Right lobe of liver (tissue), 6 donors: ENCODE measurements at regions not wholly inside any gene's neighbourhood (a gene's known extent, or its start where the extent isn't known, plus 50 kb on each side); places are given as distances from the start of the nearest gene placed in this dataset.
"Not testable (repeated sequence)": the region's sequence is repeated elsewhere in the genome, so short reads cannot be mapped to it uniquely, and the experiment has no call there.

Experiments used
- ATAC-seq, 4 donors: fragments of 200-7000 bp; cut with Tn5 transposase; one replicate each; pipeline ENCODE4 v1.9.1; 2020; ENCODE audit warnings: mild to moderate bottlenecking in 4 of 4, moderate library complexity in 4 of 4
- DNase-seq, 3 donors: peaks; one replicate each; pipeline ENCODE4 v3.0.0-alpha.2; 2020
- H3K27ac ChIP-seq, 3 donors: fragments of 200-600 bp; one replicate each; pipeline ENCODE4 v1.8.0; 2022
- H3K27me3 ChIP-seq, 2 donors: fragments of 200-600 bp; one replicate each; pipeline ENCODE4 v1.8.0; 2022
- H3K36me3 ChIP-seq, 4 donors: fragments of 200-600 bp; sonication (generic) in 1 of 4; one replicate each; pipeline versions ENCODE4 v1.5.1 to v1.8.0; 2017 to 2022; ENCODE audit warnings: control low read depth in 1 of 4
- H3K4me1 ChIP-seq, 4 donors: fragments of 200-600 bp; sonication (generic) in 1 of 4; one replicate each; pipeline versions ENCODE4 v1.5.1 to v1.8.0; 2017 to 2022; ENCODE audit warnings: control low read depth in 1 of 4
- H3K4me3 ChIP-seq, 3 donors: fragments of 200-600 bp; one replicate each; pipeline ENCODE4 v1.8.0; 2022
- H3K9me3 ChIP-seq, 4 donors: fragments of 200-600 bp; sonication (generic) in 1 of 4; one replicate each; pipeline versions ENCODE4 v1.5.1 to v1.8.0; 2017 to 2022; ENCODE audit warnings: control low read depth in 1 of 4
- CTCF ChIP-seq, 4 donors: fragments of 200-600 bp in 3 of 4; fragments of 450-650 bp in 1 of 4; IDR thresholded peaks; one replicate each; pipeline versions ENCODE4 v1.5.1 to v1.8.0; 2016 to 2022; ENCODE audit warnings: antibody characterized with exemption in 4 of 4, mild to moderate bottlenecking in 2 of 4
- POLR2A ChIP-seq: fragments of 450-650 bp; IDR thresholded peaks from one replicate; pipeline ENCODE4 v1.6.1; 2017; ENCODE audit warnings: antibody characterized with exemption, mild to moderate bottlenecking
- WGBS: methylation state at CpG from one replicate; pipeline ENCODE4 v1.1.6; 2018; ENCODE audit warnings: low coverage, low lambda C conversion rate; ENCODE audit not compliant: insufficient coverage; ENCODE audit errors: missing lambda C conversion rate; 5-methylcytosine and 5-hydroxymethylcytosine counted together
- intact Hi-C, 2 donors: fragments of 100-400 bp; cut with DNase I; formaldehyde crosslinking; loops; one replicate each; pipeline versions ENCODE4 v1.11.2 to v1.14.1; 2022
- donor health status: DM: no; HTN: yes; CAD: no.
- donor health status: DM: no; HTN: no; CAD: no.
- donor health status: DM: no; HTN: no; CAD: no.
- donor health status: DM: no; HTN: yes; CAD: no.
- donor health status: DM: no; HTN: yes; CAD: no.

DNA sequence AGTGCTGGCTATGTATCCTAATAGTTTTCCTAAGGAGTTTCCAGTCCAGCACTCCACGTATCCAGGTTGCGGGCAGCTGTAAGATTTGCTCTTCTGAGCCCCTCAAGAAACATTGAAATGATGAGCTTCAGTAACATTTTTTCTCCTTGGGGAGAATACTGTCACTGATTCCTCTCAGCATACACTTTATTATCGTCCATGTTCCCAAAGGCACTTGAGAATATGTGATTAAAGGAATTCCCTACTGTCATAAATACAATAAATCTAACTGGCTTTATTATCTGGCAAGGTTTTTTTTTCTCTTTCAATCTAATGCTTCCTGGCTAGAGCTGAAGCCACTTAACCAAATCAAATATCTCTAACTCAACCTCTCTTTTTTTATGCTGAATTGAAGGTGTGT is 359.2 kb upstream of the PKN2 start:
- Histone ChIP-seq H3K27ac (no peak overlapping the region), H3K27me3 (no peaks in the 10 kb centered on the region), H3K9me3 (no peaks in the 10 kb centered on the region), H3K36me3 (no peaks in the 10 kb centered on the region), H3K4me1 (no peaks in the 10 kb centered on the region), H3K4me3 (no peak overlapping the region)
- intact Hi-C loops, result no loop called here
- no peak for ATAC-seq
- TF ChIP-seq CTCF (IDR thresholded peaks at IDR 0.05) (no peak), POLR2A (no peak)
- DNase-seq, result no peak
- WGBS, result 76% methylated on average over 3 of the region's 3 CpGs

DNA sequence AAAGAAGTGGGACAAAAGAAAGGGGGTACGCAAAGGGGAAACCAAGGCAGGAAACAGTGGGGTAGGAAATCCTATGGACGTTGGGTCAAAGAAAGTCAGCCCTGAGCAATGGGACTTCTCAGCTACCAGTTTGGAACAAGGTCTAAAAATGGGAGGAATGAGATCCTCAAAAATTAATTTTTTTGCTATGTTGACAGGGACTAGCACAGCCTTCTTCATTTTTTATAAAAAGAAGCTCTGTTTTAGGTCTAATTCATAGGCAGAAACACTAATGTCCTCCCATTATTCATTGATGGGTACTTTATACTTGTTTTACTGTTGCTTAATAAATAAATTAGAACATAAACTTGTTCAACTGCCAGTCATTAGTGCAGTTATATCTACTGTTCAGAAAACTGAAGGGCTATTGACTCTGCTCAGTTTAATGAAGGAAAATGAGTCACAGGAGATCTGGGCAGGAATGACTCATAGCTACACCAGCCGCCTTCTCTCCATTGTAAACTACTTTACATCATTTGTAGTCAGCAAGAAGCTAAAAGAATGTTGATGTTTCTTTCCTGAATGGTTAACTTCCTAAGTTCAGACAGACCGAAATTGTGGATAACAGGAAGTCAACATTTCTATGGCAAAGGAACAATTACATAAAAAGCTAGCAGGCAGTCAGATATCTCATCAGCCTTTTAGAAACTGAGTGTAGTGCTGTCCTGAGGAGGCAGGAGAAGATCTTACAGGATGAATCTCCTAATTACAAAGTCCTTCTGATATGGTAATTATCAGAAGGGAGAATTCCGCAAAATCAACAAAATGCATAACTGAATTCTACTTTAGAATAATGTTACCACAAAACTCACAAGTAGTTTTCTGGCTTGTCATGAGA is 356.4 kb upstream of the PKN2 start:
- Histone ChIP-seq H3K9me3 (no peaks in the 10 kb centered on the region), H3K27ac (peak overlapping the region in 1 of 3 donors; percentile 24), H3K36me3 (no peaks in the 10 kb centered on the region), H3K4me1 (no peaks in the 10 kb centered on the region), H3K27me3 (no peaks in the 10 kb centered on the region), H3K4me3 (no peak overlapping the region)
- 55% methylated on average over 5 of the region's 5 CpGs for WGBS
- ATAC-seq (peak; percentile 73 to 97 (median 80)), DNase-seq (no peak)
- TF ChIP-seq POLR2A, result no peak
- intact Hi-C loops, result no loop called here

GRCh38 chr1:88330201-88330600 is 353.9 kb upstream of the PKN2 start:
- no peaks in the 10 kb centered on the region for H3K9me3 ChIP-seq
- ATAC-seq (no peak), DNase-seq (no peak)
- no peak overlapping the region for H3K27ac ChIP-seq
- H3K27me3 ChIP-seq, result no peaks in the 10 kb centered on the region
- intact Hi-C loops, result no loop called here
- H3K36me3 ChIP-seq, result no peaks in the 10 kb centered on the region
- no peak for TF ChIP-seq CTCF (IDR thresholded peaks at IDR 0.05)
- TF ChIP-seq POLR2A, result no peak
- H3K4me1 ChIP-seq, result no peaks in the 10 kb centered on the region
- H3K4me3 ChIP-seq, result no peak overlapping the region
- 53% methylated on average over 4 of the region's 4 CpGs for WGBS

DNA sequence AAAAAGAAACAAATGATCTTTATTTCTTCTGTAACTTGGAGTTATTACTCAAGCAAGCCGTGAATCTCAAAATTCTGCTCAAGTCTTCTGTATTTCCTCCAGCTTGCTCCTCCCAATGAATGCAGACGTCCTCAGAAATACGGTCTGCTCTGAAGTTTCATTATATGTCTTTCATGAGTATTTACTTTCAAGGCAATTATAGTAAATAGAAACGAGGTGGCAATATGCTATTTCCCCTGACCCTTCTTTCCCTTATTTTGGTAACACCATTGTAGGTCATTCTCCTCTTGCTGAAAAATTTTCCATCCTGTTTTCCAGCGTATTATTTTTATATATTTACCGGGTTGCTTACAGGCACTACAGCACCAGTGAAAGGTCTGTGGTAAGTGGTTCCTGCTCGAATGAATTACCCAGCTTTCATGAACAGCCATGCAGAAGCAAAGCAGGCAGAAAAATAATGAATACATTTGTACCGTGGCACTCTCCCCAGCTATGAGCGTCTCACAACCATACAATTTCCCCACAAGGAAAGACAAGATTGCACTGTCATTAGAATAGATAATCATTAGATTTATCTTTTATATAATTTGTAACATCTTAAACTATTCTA is 350.9 kb upstream of the PKN2 start:
- no peak for TF ChIP-seq CTCF (IDR thresholded peaks at IDR 0.05)
- TF ChIP-seq POLR2A, result no peak
- H3K27ac ChIP-seq, result no peak overlapping the region
- 65% methylated on average over 9 of the region's 9 CpGs for WGBS
- DNase-seq (no peak), ATAC-seq (no peak)
- intact Hi-C loops, result no loop called here
- H3K4me3 ChIP-seq, result no peak overlapping the region
- H3K27me3 ChIP-seq, result no peaks in the 10 kb centered on the region
- no peaks in the 10 kb centered on the region for H3K4me1 ChIP-seq
- H3K9me3 ChIP-seq, result no peaks in the 10 kb centered on the region
- no peaks in the 10 kb centered on the region for H3K36me3 ChIP-seq

GRCh38 chr1:88341447-88341846 is 342.6 kb upstream of the PKN2 start:
- H3K36me3 ChIP-seq, result no peaks in the 10 kb centered on the region
- DNase-seq (no peak), ATAC-seq (no peak)
- no peaks in the 10 kb centered on the region for H3K4me1 ChIP-seq
- WGBS, result 93% methylated on average over 2 of the region's 5 CpGs
- H3K4me3 ChIP-seq, result no peak overlapping the region
- no peak for TF ChIP-seq POLR2A
- no peak for TF ChIP-seq CTCF (IDR thresholded peaks at IDR 0.05)
- no peak overlapping the region for H3K27ac ChIP-seq
- no peaks in the 10 kb centered on the region for H3K27me3 ChIP-seq
- intact Hi-C loops, result no loop called here
- no peaks in the 10 kb centered on the region for H3K9me3 ChIP-seq

DNA sequence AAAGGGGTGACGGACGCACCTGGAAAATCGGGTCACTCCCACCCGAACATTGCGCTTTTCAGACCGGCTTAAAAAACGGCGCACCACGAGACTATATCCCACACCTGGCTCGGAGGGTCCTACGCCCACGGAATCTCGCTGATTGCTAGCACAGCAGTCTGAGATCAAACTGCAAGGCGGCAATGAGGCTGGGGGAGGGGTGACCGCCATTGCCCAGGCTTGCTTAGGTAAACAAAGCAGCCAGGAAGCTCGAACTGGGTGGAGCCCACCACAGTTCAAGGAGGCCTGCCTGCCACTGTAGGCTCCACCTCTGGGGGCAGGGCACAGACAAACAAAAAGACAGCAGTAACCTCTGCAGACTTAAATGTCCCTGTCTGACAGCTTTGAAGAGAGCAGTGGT is 342.0 kb upstream of the PKN2 start:
- H3K27me3 ChIP-seq, H3K4me3 ChIP-seq, H3K4me1 ChIP-seq, H3K27ac ChIP-seq, DNase-seq, ATAC-seq, H3K36me3 ChIP-seq, intact Hi-C loops, H3K9me3 ChIP-seq: not testable (repeated sequence)
- WGBS, result 69% methylated on average over 8 of the region's 16 CpGs
